ENCODE measurements at regions not wholly inside any gene's neighbourhood (a gene's known extent, or its start where the extent isn't known, plus 50 kb on each side); places are given as distances from the start of the nearest gene placed in this dataset.

DNA sequence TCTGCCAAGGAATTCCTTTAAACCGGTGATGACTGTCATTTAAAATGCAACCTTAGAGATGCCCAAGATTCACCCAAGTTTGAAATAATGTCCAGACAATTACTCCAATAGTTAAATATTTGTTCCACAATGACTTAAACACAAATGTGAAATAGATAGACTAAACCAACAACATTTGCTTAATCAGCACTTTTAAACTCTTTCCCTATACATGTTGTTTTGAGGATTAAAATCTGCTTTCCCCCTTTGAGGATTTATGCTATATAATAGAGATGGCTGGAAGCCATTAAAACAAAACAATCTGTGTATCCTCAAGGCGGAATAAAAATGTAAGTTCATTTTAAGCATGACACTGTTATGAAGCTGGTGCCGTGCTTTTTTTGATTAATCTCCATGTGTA is 297.8 kb upstream of the RSPO3 start:
- no peaks in the 10 kb centered on the region for H4K20me1 ChIP-seq (ENCODE audit: insufficient read depth, low read length, poor library complexity, severe bottlenecking)
- no peaks in the 10 kb centered on the region for H3K9me3 ChIP-seq (ENCODE audit: insufficient read depth, low read depth, low read length)
- no peak overlapping the region for H3K9ac ChIP-seq (ENCODE audit: low read depth, low read length, poor library complexity, severe bottlenecking)
- no peaks in the 10 kb centered on the region for H3K36me3 ChIP-seq (ENCODE audit: insufficient read depth, low read length)
- no peaks in the 10 kb centered on the region for H3K79me2 ChIP-seq (ENCODE audit: insufficient read depth, low read length)
- no peaks in the 10 kb centered on the region for H3F3A ChIP-seq (ENCODE audit: low read depth)
- no peaks in the 10 kb centered on the region for H3K27me3 ChIP-seq (ENCODE audit: insufficient read depth, low read length, poor library complexity, severe bottlenecking)
- no peak overlapping the region for H3K4me3 ChIP-seq (ENCODE audit: low read length, poor library complexity, severe bottlenecking)
- TF ChIP-seq, protein P1, sequence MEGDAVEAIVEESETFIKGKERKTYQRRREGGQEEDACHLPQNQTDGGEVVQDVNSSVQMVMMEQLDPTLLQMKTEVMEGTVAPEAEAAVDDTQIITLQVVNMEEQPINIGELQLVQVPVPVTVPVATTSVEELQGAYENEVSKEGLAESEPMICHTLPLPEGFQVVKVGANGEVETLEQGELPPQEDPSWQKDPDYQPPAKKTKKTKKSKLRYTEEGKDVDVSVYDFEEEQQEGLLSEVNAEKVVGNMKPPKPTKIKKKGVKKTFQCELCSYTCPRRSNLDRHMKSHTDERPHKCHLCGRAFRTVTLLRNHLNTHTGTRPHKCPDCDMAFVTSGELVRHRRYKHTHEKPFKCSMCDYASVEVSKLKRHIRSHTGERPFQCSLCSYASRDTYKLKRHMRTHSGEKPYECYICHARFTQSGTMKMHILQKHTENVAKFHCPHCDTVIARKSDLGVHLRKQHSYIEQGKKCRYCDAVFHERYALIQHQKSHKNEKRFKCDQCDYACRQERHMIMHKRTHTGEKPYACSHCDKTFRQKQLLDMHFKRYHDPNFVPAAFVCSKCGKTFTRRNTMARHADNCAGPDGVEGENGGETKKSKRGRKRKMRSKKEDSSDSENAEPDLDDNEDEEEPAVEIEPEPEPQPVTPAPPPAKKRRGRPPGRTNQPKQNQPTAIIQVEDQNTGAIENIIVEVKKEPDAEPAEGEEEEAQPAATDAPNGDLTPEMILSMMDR (conservative IDR thresholded peaks at IDR 0.05; ENCODE audit: low read length), result no peak
- TF ChIP-seq EZH2phosphoT487 (IDR thresholded peaks at IDR 0.05; ENCODE audit: borderline replicate concordance), result no peak
- H3K4me1 ChIP-seq (ENCODE audit: insufficient read depth, low read length, poor library complexity, severe bottlenecking), result no peaks in the 10 kb centered on the region
- no peak overlapping the region for H3K4me2 ChIP-seq (ENCODE audit: low read depth, low read length, poor library complexity, severe bottlenecking)
- no peaks in the 10 kb centered on the region for H3K9me2 ChIP-seq (replicated peaks; ENCODE audit: low read depth, low read length)
- H2AFZ ChIP-seq (ENCODE audit: low read length), result no peak overlapping the region

DNA sequence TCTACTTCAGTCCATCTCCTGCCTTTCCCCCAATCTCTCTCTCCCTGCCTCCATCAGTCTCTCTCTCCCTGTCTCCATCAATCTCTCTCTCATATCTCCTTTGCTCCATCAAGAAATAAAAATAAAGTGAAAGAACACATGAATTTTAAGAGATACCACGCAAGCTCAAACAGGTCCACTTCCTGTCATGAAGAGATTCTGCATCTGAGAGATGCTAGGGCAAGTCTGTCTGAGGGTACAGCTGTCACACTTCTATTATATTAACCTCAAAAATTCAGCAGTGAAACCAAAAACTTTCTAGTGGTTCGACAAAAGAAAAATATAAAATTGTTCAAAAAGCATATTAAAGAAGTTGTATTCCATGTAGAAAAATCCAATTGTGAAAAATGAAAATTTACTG is 296.8 kb upstream of the RSPO3 start:
- TF ChIP-seq EZH2phosphoT487 (IDR thresholded peaks at IDR 0.05; ENCODE audit: borderline replicate concordance), result no peak
- TF ChIP-seq, protein P1 (conservative IDR thresholded peaks at IDR 0.05; ENCODE audit: low read length), result no peak
- Histone ChIP-seq H2AFZ (ENCODE audit: low read length) (0 out of 2 replicates have a peak overlapping the region, but pooled peaks have one; percentile 18), H3F3A (ENCODE audit: low read depth) (no peaks in the 10 kb centered on the region), H4K20me1 (ENCODE audit: insufficient read depth, low read length, poor library complexity, severe bottlenecking) (no peaks in the 10 kb centered on the region), H3K79me2 (ENCODE audit: insufficient read depth, low read length) (no peaks in the 10 kb centered on the region), H3K36me3 (ENCODE audit: insufficient read depth, low read length) (no peaks in the 10 kb centered on the region), H3K27me3 (ENCODE audit: insufficient read depth, low read length, poor library complexity, severe bottlenecking) (no peaks in the 10 kb centered on the region), H3K9me3 (ENCODE audit: insufficient read depth, low read depth, low read length) (no peaks in the 10 kb centered on the region), H3K9ac (ENCODE audit: low read depth, low read length, poor library complexity, severe bottlenecking) (no peak overlapping the region), H3K4me1 (ENCODE audit: insufficient read depth, low read length, poor library complexity, severe bottlenecking) (no peaks in the 10 kb centered on the region), H3K4me3 (ENCODE audit: low read length, poor library complexity, severe bottlenecking) (no peak overlapping the region), H3K9me2 (replicated peaks; ENCODE audit: low read depth, low read length) (no peaks in the 10 kb centered on the region), H3K4me2 (ENCODE audit: low read depth, low read length, poor library complexity, severe bottlenecking) (no peak overlapping the region)

DNA sequence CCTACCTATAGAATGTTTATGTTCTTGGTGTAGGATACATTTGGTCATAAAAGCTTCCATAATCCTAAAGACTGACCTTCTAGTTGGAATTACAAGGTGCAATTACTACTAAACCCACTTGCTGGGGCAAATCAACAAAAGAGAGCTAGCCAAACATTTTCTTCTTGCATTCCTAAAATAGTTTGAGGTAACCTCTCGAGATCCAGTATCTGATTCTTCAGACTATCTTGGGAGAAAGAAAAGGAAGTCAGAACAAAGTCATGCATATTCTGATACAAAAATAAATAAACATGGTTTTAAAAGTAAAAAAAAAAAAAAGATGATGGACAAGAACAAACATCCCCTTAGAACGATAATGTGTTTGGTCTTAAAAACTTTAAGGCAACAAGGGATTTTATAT is 294.2 kb upstream of the RSPO3 start:
- no peak for TF ChIP-seq EZH2phosphoT487 (IDR thresholded peaks at IDR 0.05; ENCODE audit: borderline replicate concordance)
- no peak overlapping the region for H3K4me2 ChIP-seq (ENCODE audit: low read depth, low read length, poor library complexity, severe bottlenecking)
- H3K36me3 ChIP-seq (ENCODE audit: insufficient read depth, low read length), result no peaks in the 10 kb centered on the region
- no peaks in the 10 kb centered on the region for H3K9me3 ChIP-seq (ENCODE audit: insufficient read depth, low read depth, low read length)
- H4K20me1 ChIP-seq (ENCODE audit: insufficient read depth, low read length, poor library complexity, severe bottlenecking), result no peaks in the 10 kb centered on the region
- no peaks in the 10 kb centered on the region for H3K9me2 ChIP-seq (replicated peaks; ENCODE audit: low read depth, low read length)
- H3K79me2 ChIP-seq (ENCODE audit: insufficient read depth, low read length), result no peaks in the 10 kb centered on the region
- no peaks in the 10 kb centered on the region for H3K27me3 ChIP-seq (ENCODE audit: insufficient read depth, low read length, poor library complexity, severe bottlenecking)
- H2AFZ ChIP-seq (ENCODE audit: low read length), result no peak overlapping the region
- no peak overlapping the region for H3K9ac ChIP-seq (ENCODE audit: low read depth, low read length, poor library complexity, severe bottlenecking)
- H3F3A ChIP-seq (ENCODE audit: low read depth), result no peaks in the 10 kb centered on the region
- no peak overlapping the region for H3K4me3 ChIP-seq (ENCODE audit: low read length, poor library complexity, severe bottlenecking)
- H3K4me1 ChIP-seq (ENCODE audit: insufficient read depth, low read length, poor library complexity, severe bottlenecking), result no peaks in the 10 kb centered on the region

DNA sequence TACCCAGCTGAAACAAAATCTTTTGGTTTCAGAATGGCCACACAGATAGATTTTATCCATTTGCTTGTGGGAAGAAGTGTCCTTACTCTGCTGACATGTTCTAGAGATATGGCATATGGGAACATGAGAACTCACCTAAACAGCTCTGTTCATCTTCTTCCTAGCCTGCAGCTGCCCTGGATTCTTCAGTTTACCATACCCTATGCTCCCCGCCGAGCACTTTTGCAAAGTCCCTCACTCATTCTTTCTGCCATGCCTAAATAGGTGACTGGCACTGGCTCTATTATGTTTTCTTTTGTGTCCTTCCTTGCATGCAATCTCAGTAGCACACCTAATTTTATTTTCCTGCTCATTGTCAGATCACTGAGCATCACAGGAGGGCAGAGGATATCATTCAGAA is 293.7 kb upstream of the RSPO3 start:
- Histone ChIP-seq H3K9me3 (ENCODE audit: insufficient read depth, low read depth, low read length) (no peaks in the 10 kb centered on the region), H3K4me2 (ENCODE audit: low read depth, low read length, poor library complexity, severe bottlenecking) (no peak overlapping the region), H3F3A (ENCODE audit: low read depth) (no peaks in the 10 kb centered on the region), H3K79me2 (ENCODE audit: insufficient read depth, low read length) (no peaks in the 10 kb centered on the region), H2AFZ (ENCODE audit: low read length) (no peak overlapping the region), H3K4me3 (ENCODE audit: low read length, poor library complexity, severe bottlenecking) (no peak overlapping the region), H3K9ac (ENCODE audit: low read depth, low read length, poor library complexity, severe bottlenecking) (no peak overlapping the region), H4K20me1 (ENCODE audit: insufficient read depth, low read length, poor library complexity, severe bottlenecking) (no peaks in the 10 kb centered on the region), H3K27me3 (ENCODE audit: insufficient read depth, low read length, poor library complexity, severe bottlenecking) (no peaks in the 10 kb centered on the region), H3K36me3 (ENCODE audit: insufficient read depth, low read length) (no peaks in the 10 kb centered on the region), H3K9me2 (replicated peaks; ENCODE audit: low read depth, low read length) (no peaks in the 10 kb centered on the region), H3K4me1 (ENCODE audit: insufficient read depth, low read length, poor library complexity, severe bottlenecking) (no peaks in the 10 kb centered on the region)
- TF ChIP-seq, protein P1 (conservative IDR thresholded peaks at IDR 0.05; ENCODE audit: low read length), result no peak
